ENCODE measurements at regions not wholly inside any gene's neighbourhood (a gene's known extent, or its start where the extent isn't known, plus 50 kb on each side); places are given as distances from the start of the nearest gene placed in this dataset.
"Not testable (repeated sequence)": the region's sequence is repeated elsewhere in the genome, so short reads cannot be mapped to it uniquely, and the experiment has no call there.

GRCh38 chr6:164692772-164693510, 616.5 kb downstream of the C6orf118 start:
- Mint-ChIP-seq H3K27me3 (no peaks in the 10 kb centered on the region), H3K9me3 (peaks cover 0 to 16% (median 3%) of the 10 kb centered on the region in 7 donors), H3K36me3 (no peaks in the 10 kb centered on the region), H3K27ac (no peak overlapping the region), H3K4me1 (no peaks in the 10 kb centered on the region), H3K4me3 (no peak overlapping the region)
- DNase-seq (no peak), ATAC-seq (ENCODE audit: low read depth in 2 of 2) (no peak)

GRCh38 chr6:164690702-164691500, 618.5 kb downstream of the C6orf118 start:
- Mint-ChIP-seq H3K4me3 (no peak overlapping the region), H3K4me1 (no peaks in the 10 kb centered on the region), H3K36me3 (no peaks in the 10 kb centered on the region), H3K27ac (no peak overlapping the region), H3K9me3 (peaks cover 0 to 10% (median 5%) of the 10 kb centered on the region in 7 donors), H3K27me3 (no peaks in the 10 kb centered on the region)
- ATAC-seq (ENCODE audit: low read depth in 2 of 2): no peak
- DNase-seq: no peak

GRCh38 chr6:164690241-164690640, 619.2 kb downstream of the C6orf118 start:
- Mint-ChIP-seq H3K4me1 (no peaks in the 10 kb centered on the region), H3K27ac (no peak overlapping the region), H3K4me3 (no peak overlapping the region), H3K27me3 (no peaks in the 10 kb centered on the region), H3K9me3 (peaks cover 0 to 10% (median 4%) of the 10 kb centered on the region in 7 donors), H3K36me3 (no peaks in the 10 kb centered on the region)
- no peak for DNase-seq
- ATAC-seq (ENCODE audit: low read depth in 2 of 2): no peak

GRCh38 chr6:164665328-164665727, 644.1 kb downstream of the C6orf118 start:
- no peaks in the 10 kb centered on the region for H3K4me1 Mint-ChIP-seq
- no peaks in the 10 kb centered on the region for H3K27me3 Mint-ChIP-seq
- H3K9me3 Mint-ChIP-seq: peaks cover 0 to 16% (median 7%) of the 10 kb centered on the region in 7 donors
- H3K36me3 Mint-ChIP-seq: no peaks in the 10 kb centered on the region
- H3K4me3 Mint-ChIP-seq: no peak overlapping the region
- no peak overlapping the region for H3K27ac Mint-ChIP-seq
- ATAC-seq (ENCODE audit: low read depth in 2 of 2): no peak
- no peak for DNase-seq

- Mint-ChIP-seq H3K27ac (no peak overlapping the region), H3K36me3 (no peaks in the 10 kb centered on the region), H3K9me3 (peaks cover 0 to 16% (median 6%) of the 10 kb centered on the region in 7 donors), H3K4me1 (no peaks in the 10 kb centered on the region), H3K4me3 (no peak overlapping the region), H3K27me3 (no peaks in the 10 kb centered on the region)
- no peak for DNase-seq
- ATAC-seq (ENCODE audit: low read depth in 2 of 2): no peak
Measured at GRCh38 chr6:164663634-164664033, 645.8 kb downstream of the C6orf118 start.

GRCh38 chr6:164661716-164662115, 647.7 kb downstream of the C6orf118 start:
- H3K36me3 Mint-ChIP-seq: no peaks in the 10 kb centered on the region
- H3K4me1 Mint-ChIP-seq: no peaks in the 10 kb centered on the region
- H3K4me3 Mint-ChIP-seq: no peak overlapping the region
- H3K27ac Mint-ChIP-seq: no peak overlapping the region
- DNase-seq (no peak), ATAC-seq (ENCODE audit: low read depth in 2 of 2) (no peak)
- H3K9me3 Mint-ChIP-seq: peaks cover 0 to 18% (median 8%) of the 10 kb centered on the region in 7 donors
- no peaks in the 10 kb centered on the region for H3K27me3 Mint-ChIP-seq

- H3K27me3 Mint-ChIP-seq: no peaks in the 10 kb centered on the region
- DNase-seq (no peak), ATAC-seq (ENCODE audit: low read depth in 2 of 2) (no peak)
- peaks cover 0 to 20% (median 7%) of the 10 kb centered on the region in 7 donors for H3K9me3 Mint-ChIP-seq
- no peak overlapping the region for H3K4me3 Mint-ChIP-seq
- H3K36me3 Mint-ChIP-seq: no peaks in the 10 kb centered on the region
- H3K27ac Mint-ChIP-seq: no peak overlapping the region
- H3K4me1 Mint-ChIP-seq: no peaks in the 10 kb centered on the region
Measured at GRCh38 chr6:164660781-164661180, 648.6 kb downstream of the C6orf118 start.

GRCh38 chr6:164640956-164641355, 668.4 kb downstream of the C6orf118 start:
- H3K27me3 Mint-ChIP-seq: no peaks in the 10 kb centered on the region
- peaks cover 2 to 13% (median 6%) of the 10 kb centered on the region in 7 donors for H3K9me3 Mint-ChIP-seq
- H3K4me1 Mint-ChIP-seq: no peaks in the 10 kb centered on the region
- DNase-seq: no peak
- H3K27ac Mint-ChIP-seq: peak overlapping the region in 1 of 6 donors; percentile 32
- H3K36me3 Mint-ChIP-seq: no peaks in the 10 kb centered on the region
- H3K4me3 Mint-ChIP-seq: peak overlapping the region in 1 of 8 donors; percentile 10
- no peak for ATAC-seq (ENCODE audit: low read depth in 2 of 2)

- DNase-seq (no peak), ATAC-seq (ENCODE audit: low read depth in 2 of 2) (no peak)
- Mint-ChIP-seq H3K4me1 (no peaks in the 10 kb centered on the region), H3K27me3 (no peaks in the 10 kb centered on the region), H3K27ac (no peak overlapping the region), H3K4me3 (no peak overlapping the region), H3K9me3 (peaks cover 0 to 5% (median 4%) of the 10 kb centered on the region in 7 donors), H3K36me3 (no peaks in the 10 kb centered on the region)
Measured at GRCh38 chr6:164628302-164628931, 681.0 kb downstream of the C6orf118 start.

- Mint-ChIP-seq H3K4me1 (no peaks in the 10 kb centered on the region), H3K36me3 (no peaks in the 10 kb centered on the region)
Measured at GRCh38 chr6:164616917-164617524, 692.4 kb downstream of the C6orf118 start.

GRCh38 chr6:164612751-164613150, 696.7 kb downstream of the C6orf118 start:
- H3K4me3 Mint-ChIP-seq: no peak overlapping the region
- no peak overlapping the region for H3K27ac Mint-ChIP-seq
- DNase-seq: no peak
- H3K27me3 Mint-ChIP-seq: no peaks in the 10 kb centered on the region
- ATAC-seq (ENCODE audit: low read depth in 2 of 2): no peak
- no peaks in the 10 kb centered on the region for H3K36me3 Mint-ChIP-seq
- no peaks in the 10 kb centered on the region for H3K4me1 Mint-ChIP-seq
- peaks cover 0 to 6% (median 2%) of the 10 kb centered on the region in 7 donors for H3K9me3 Mint-ChIP-seq

More at GRCh38 chr6:164616917-164617524, 692.4 kb downstream of the C6orf118 start:
- Mint-ChIP-seq H3K9me3 (peaks cover 0 to 9% (median 2%) of the 10 kb centered on the region in 7 donors), H3K4me3 (no peak overlapping the region), H3K27ac (no peak overlapping the region), H3K27me3 (no peaks in the 10 kb centered on the region)
- DNase-seq: no peak
- ATAC-seq (ENCODE audit: low read depth in 2 of 2): no peak

- not testable (repeated sequence) for H3K9me3 Mint-ChIP-seq, H3K27me3 Mint-ChIP-seq, H3K4me1 Mint-ChIP-seq, H3K27ac Mint-ChIP-seq, H3K4me3 Mint-ChIP-seq, H3K36me3 Mint-ChIP-seq, DNase-seq
- ATAC-seq (ENCODE audit: low read depth in 2 of 2): peak in 1 of 2 donors; percentile 47
Measured at GRCh38 chr6:164610859-164611258, 698.5 kb downstream of the C6orf118 start.

- not testable (repeated sequence) for H3K9me3 Mint-ChIP-seq; H3K4me3 Mint-ChIP-seq; ATAC-seq (ENCODE audit: low read depth in 2 of 2)
Measured at GRCh38 chr6:164602415-164602814, 707.0 kb downstream of the C6orf118 start.

More at GRCh38 chr6:164602415-164602814, 707.0 kb downstream of the C6orf118 start:
- not testable (repeated sequence) for DNase-seq, H3K27me3 Mint-ChIP-seq, H3K36me3 Mint-ChIP-seq, H3K4me1 Mint-ChIP-seq, H3K27ac Mint-ChIP-seq
